GM19438 (cell line): ENCODE measurements at regions not wholly inside any gene's neighbourhood (a gene's known extent, or its start where the extent isn't known, plus 50 kb on each side); places are given as distances from the start of the nearest gene placed in this dataset.

Experiments used
- ATAC-seq: cut with Tn5 transposase; IDR thresholded peaks from one replicate; pipeline ENCODE4 v1.9.1; 2021; ENCODE audit warnings: low read depth; ENCODE audit not compliant: unreplicated experiment

DNA sequence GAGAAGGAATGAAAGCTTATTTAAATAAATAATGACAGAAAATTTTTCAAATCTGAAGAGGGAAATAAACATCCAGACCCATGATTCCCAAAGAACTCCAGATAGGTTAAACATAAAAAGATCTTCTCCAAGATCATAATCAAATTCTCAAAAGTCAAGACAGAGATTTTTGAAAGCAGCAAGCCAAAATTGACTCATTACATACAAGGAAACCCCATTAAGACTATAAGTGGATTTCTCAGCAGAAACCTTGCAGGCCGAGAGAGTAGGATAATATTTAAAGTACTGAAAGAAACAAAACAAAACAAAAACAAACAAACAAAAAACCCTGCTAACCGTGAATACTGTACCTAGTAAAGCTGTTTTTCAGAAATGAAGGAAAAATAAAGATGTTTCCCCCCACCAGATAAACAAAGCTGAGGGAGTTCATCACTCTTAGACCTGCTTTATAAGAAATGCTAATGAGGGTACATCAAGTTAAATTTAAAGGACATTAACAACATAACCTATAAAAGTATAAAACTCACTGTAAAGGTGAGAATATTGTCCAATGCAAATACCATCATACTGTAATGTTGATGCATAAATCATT, 412.2 kb downstream of the INSC start:
- no peak for ATAC-seq

GRCh38 chr11:15532432-15532831, 417.7 kb downstream of the INSC start:
- no peak for ATAC-seq

- no peak for ATAC-seq
Observed at GRCh38 chr11:15534266-15534665, 419.5 kb downstream of the INSC start.

DNA sequence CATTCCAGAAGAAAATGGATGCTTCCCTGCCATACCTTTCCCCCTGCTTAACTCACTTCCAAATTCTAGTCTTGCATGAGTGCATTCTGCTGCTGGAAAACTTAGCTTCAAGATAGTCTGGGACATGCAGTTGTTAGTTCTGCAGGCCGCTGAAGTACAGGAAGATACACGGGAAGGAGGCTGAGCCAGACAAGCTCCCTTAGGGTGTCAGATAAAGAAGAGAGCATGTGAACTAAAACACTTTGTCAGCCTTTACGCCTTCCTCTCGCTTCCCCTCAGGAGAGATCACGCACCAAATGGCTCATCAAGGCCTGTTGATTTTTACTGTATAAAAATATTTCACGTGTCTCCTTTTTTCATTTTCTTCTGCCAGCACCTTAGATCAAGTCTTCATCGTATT, 420.7 kb downstream of the INSC start:
- no peak for ATAC-seq

DNA sequence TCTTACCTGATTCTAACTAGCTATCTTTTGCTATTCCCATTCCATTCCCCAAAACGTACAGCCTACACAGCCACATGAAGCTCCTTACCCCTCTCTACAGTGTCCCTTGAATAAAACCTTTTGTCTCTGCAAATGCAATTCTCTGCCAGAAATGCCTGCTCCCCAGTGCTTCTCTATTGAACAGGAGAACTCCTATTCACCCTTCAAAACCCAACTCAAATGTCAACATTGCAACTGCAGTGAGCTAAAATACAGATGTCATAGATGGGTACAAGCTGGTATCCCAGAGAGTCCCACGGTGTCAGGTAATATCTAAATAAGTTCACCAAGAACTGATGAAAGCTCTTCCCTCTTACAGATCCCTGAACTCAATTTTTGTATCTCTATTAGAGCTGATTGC, 421.7 kb downstream of the INSC start:
- no peak for ATAC-seq

DNA sequence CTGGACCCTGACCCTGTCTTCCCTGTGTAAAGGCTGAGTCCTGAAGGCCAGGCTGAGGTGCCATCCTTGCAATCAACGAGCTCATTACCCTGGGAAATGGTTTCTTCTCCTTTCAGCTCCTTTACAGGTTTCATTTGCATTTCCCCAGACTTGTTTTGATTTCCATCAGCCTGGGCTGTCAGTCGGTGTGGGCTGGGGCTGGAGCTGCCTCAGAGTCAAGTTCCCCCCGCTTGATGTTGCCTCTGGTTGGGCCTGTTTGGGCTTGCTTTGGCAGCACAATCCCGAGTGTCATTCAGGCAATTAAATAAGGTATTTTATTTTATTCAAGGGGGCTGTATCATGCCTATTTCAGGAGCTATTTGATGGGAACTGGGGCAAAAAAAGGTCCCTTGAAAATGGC, 424.9 kb downstream of the INSC start:
- no peak for ATAC-seq

DNA sequence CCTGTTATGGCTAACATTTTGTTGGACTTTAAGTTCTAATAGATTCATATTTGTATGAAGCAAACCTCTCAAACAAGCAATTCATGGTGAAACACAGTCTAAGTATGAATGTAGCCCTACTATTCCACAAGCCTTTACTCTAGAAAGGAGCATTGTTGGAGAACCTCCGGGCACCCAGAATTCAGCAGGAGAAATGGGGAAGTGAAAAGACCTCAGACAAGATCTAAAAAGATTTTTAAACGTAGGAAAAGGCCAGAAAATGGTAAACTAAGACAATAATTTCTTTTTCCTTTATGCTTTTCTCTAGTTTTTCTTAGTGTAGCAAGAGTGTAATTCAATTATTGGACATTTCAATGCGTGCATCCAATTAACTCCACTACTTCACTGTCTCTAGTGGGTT, 426.4 kb downstream of the INSC start:
- ATAC-seq, result no peak

GRCh38 chr11:15544353-15544752, 429.6 kb downstream of the INSC start:
- ATAC-seq, result no peak

DNA sequence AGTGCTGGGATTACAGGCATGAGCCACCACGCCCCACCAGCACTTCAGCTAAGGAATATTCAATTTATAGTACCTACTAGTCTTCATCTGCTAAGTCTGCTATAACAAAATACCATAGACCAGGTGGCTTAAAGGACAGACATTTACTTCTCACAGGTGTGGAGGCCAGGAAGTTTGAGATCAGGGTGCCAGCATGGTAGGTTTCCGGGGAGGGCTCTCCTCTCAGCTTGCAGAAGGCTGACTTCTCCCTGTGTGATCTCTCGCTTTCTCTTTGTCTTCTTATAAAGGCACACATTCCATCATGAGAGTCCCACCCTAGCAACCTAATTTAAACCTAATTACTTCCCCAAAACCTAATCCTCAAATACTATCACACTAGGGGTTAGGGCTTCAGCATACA, 433.0 kb downstream of the INSC start:
- no peak for ATAC-seq

DNA sequence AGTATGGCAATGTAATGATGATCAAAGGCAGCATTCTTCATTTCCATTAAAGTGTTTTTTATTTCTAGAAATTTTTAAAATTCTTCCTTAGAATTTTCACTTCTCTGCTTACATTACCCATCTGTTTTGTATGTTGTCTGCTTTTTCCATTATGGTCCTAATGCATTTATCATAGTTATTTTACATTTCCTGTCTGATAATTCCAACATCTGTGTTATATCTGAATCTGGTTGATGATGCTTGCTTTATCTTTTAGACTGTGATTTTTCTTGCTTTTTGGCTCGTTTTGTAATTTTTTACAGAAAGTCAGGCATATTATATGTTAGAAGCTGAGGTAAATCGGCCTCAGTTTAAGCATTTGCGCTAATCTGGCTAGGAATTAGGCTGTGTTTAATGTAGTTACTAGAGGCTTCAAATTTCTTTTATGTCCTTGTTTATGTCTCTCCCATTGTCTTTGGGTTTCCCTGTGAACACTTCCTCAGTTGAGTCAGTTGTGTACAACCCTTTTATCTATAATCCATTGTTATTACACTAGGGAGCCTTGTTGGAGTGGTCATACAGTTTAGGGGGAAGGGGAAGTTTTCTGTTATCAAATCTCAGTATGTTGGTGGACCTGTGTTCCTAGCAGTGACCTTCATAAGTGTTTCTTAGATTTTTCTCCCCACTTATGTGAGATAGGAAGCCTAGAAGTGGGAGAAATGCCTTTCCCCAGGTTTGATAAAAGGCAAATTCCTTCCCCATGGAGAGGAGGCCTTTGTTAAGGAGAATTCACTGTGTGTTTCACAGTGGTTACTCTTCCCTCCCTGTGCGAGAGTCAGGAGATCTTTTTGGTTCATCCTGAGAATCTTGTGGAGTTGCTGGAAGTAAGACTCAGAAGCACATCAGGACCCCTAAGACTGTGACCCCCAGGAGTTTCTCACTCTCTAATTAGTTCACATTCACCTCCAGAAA, 437.5 kb downstream of the INSC start:
- no peak for ATAC-seq

DNA sequence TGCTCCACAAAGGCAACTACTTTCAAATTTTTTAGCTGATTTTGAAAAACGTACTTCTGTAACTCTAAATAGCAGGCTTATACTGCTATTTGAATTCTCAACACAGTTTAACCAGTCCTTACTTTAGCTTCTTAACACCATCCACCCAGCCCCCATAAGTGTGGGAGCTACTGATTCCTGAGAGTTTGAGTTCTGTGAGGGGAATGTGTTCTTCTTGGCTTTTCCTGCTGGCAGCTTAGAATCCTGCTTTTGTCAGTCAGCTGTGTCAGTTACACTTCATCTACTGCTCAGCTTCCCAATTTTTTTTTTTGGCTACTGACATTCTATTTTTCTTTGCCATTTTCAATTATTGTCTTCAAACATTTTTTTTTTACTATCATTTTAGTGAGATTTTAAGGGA, 440.4 kb downstream of the INSC start:
- no peak for ATAC-seq

- ATAC-seq, result no peak
Observed at GRCh38 chr11:15557457-15558230, 442.9 kb downstream of the INSC start.

GRCh38 chr11:15558513-15559181, 443.9 kb downstream of the INSC start:
- no peak for ATAC-seq

- ATAC-seq, result no peak
Observed at GRCh38 chr11:15560689-15561467, 446.2 kb downstream of the INSC start.

GRCh38 chr11:15562230-15562629, 447.5 kb downstream of the INSC start:
- no peak for ATAC-seq

GRCh38 chr11:15563054-15563453, 448.3 kb downstream of the INSC start:
- no peak for ATAC-seq

DNA sequence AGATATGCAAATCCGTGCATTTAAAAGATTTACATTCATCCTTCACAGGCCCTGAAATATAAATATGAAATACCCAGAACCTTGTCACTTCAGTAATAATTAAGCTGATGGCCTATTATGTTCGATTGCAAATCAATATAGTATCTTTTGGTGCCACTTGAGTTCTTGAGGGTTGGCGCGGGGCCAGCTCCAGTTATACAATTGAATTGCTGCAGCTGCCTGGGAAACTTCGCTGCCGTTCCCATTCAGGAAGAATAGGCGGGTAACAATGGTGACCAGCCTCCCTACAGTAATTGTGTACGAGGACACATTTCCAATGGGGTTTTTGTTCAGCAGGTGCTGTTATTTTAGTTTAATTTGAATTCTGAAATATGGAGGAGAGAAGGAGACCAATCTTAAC, 451.2 kb downstream of the INSC start:
- ATAC-seq, result no peak

- no peak for ATAC-seq
Observed at GRCh38 chr11:15568440-15568839, 453.7 kb downstream of the INSC start.

GRCh38 chr11:15569305-15570025, 454.7 kb downstream of the INSC start:
- no peak for ATAC-seq
